Skeletal muscle tissue (tissue), 3 donors: ENCODE measurements at regions not wholly inside any gene's neighbourhood (a gene's known extent, or its start where the extent isn't known, plus 50 kb on each side); places are given as distances from the start of the nearest gene placed in this dataset.

Source experiments
- H3K27ac ChIP-seq: one replicate; pipeline ENCODE4 v1.7.0; 2013; ENCODE audit warnings: mild to moderate bottlenecking, low read depth, low read length, inconsistent platforms
- H3K27me3 ChIP-seq, 3 donors: one replicate each; pipeline ENCODE4 v1.7.0; 2013; ENCODE audit warnings: low read length in 3 of 3; ENCODE audit not compliant: control insufficient read depth in 3 of 3, insufficient read depth in 3 of 3
- H3K36me3 ChIP-seq, 3 donors: one replicate each; pipeline ENCODE4 v1.7.0; 2013; ENCODE audit warnings: low read length in 3 of 3; ENCODE audit not compliant: control insufficient read depth in 3 of 3, insufficient read depth in 3 of 3
- H3K4me1 ChIP-seq, 3 donors: one replicate each; pipeline ENCODE4 v1.7.0; 2013; ENCODE audit warnings: low read length in 3 of 3, mild to moderate bottlenecking in 3 of 3; ENCODE audit not compliant: control insufficient read depth in 3 of 3, insufficient read depth in 3 of 3
- H3K4me3 ChIP-seq, 3 donors: one replicate each; pipeline ENCODE4 v1.7.0; 2013; ENCODE audit warnings: low read length in 3 of 3
- H3K9ac ChIP-seq, 3 donors: one replicate each; pipeline ENCODE4 v1.7.0; 2013; ENCODE audit warnings: low read length in 3 of 3, mild to moderate bottlenecking in 3 of 3, moderate library complexity in 2 of 3, low read depth in 1 of 3
- H3K9me3 ChIP-seq, 3 donors: one replicate each; pipeline ENCODE4 v1.7.0; 2013; ENCODE audit warnings: low read length in 3 of 3; ENCODE audit not compliant: control insufficient read depth in 3 of 3
- donor health status: Osteomylitis.

GRCh38 chr3:127135241-127136023, 57.5 kb upstream of the PRR23E start:
- Histone ChIP-seq H3K27me3 (peaks cover 6 to 28% (median 18%) of the 10 kb centered on the region in 3 donors), H3K36me3 (no peaks in the 10 kb centered on the region), H3K9me3 (no peaks in the 10 kb centered on the region), H3K27ac (peak overlapping the region; percentile 37), H3K9ac (peak overlapping the region; percentile 3 to 70 (median 46)), H3K4me1 (peaks cover 37 to 65% (median 51%) of the 10 kb centered on the region in 3 donors), H3K4me3 (peak overlapping the region; percentile 44 to 70 (median 66))

- H3K4me1 ChIP-seq = peaks cover 37 to 67% (median 51%) of the 10 kb centered on the region in 3 donors
- peak overlapping the region in 1 of 3 donors; percentile 66 for H3K4me3 ChIP-seq
- peak overlapping the region in 2 of 3 donors; percentile 46 to 70 for H3K9ac ChIP-seq
- peak overlapping the region; percentile 37 for H3K27ac ChIP-seq
- no peaks in the 10 kb centered on the region for H3K9me3 ChIP-seq
- peaks cover 6 to 28% (median 18%) of the 10 kb centered on the region in 3 donors for H3K27me3 ChIP-seq
- H3K36me3 ChIP-seq = no peaks in the 10 kb centered on the region
Observed at GRCh38 chr3:127136024-127136600, 56.8 kb upstream of the PRR23E start.

GRCh38 chr3:127136706-127137105, 56.2 kb upstream of the PRR23E start:
- Histone ChIP-seq H3K27me3 (peaks cover 1 to 22% (median 13%) of the 10 kb centered on the region in 3 donors), H3K4me3 (no peak overlapping the region), H3K4me1 (peaks cover 37 to 73% (median 51%) of the 10 kb centered on the region in 3 donors), H3K9me3 (no peaks in the 10 kb centered on the region), H3K9ac (no peak overlapping the region), H3K27ac (peak overlapping the region; percentile 19), H3K36me3 (no peaks in the 10 kb centered on the region)

- Histone ChIP-seq H3K4me3 (no peak overlapping the region), H3K27me3 (peaks cover 0 to 19% (median 13%) of the 10 kb centered on the region in 3 donors), H3K4me1 (peaks cover 37 to 77% (median 51%) of the 10 kb centered on the region in 3 donors), H3K9ac (no peak overlapping the region), H3K27ac (no peak overlapping the region), H3K9me3 (no peaks in the 10 kb centered on the region), H3K36me3 (no peaks in the 10 kb centered on the region)
Observed at GRCh38 chr3:127137113-127137512, 55.8 kb upstream of the PRR23E start.

- H3K9me3 ChIP-seq = no peaks in the 10 kb centered on the region
- H3K4me1 ChIP-seq = peaks cover 37 to 79% (median 51%) of the 10 kb centered on the region in 3 donors
- peak overlapping the region; percentile 85 for H3K27ac ChIP-seq
- peak overlapping the region in 2 of 3 donors; percentile 4 to 41 for H3K4me3 ChIP-seq
- H3K36me3 ChIP-seq = no peaks in the 10 kb centered on the region
- peak overlapping the region; percentile 33 to 74 (median 68) for H3K9ac ChIP-seq
- peaks cover 0 to 16% (median 13%) of the 10 kb centered on the region in 3 donors for H3K27me3 ChIP-seq
Observed at GRCh38 chr3:127137757-127138536, 55.0 kb upstream of the PRR23E start.

- H3K4me3 ChIP-seq = no peak overlapping the region
- peaks cover 32 to 67% (median 40%) of the 10 kb centered on the region in 3 donors for H3K4me1 ChIP-seq
- no peaks in the 10 kb centered on the region for H3K36me3 ChIP-seq
- peaks cover 0 to 7% (median 2%) of the 10 kb centered on the region in 3 donors for H3K27me3 ChIP-seq
- peak overlapping the region; percentile 85 for H3K27ac ChIP-seq
- H3K9me3 ChIP-seq = no peaks in the 10 kb centered on the region
- peak overlapping the region in 2 of 3 donors; percentile 21 to 74 for H3K9ac ChIP-seq
Observed at GRCh38 chr3:127139601-127140500, 53.1 kb upstream of the PRR23E start.

GRCh38 chr3:127140501-127141460, 52.1 kb upstream of the PRR23E start:
- Histone ChIP-seq H3K27me3 (peaks cover 0 to 3% (median 0%) of the 10 kb centered on the region in 3 donors), H3K36me3 (no peaks in the 10 kb centered on the region), H3K9me3 (no peaks in the 10 kb centered on the region), H3K4me3 (no peak overlapping the region), H3K4me1 (peaks cover 25 to 58% (median 33%) of the 10 kb centered on the region in 3 donors), H3K9ac (no peak overlapping the region), H3K27ac (no peak overlapping the region)

- H3K27ac ChIP-seq = peak overlapping the region; percentile 44
- no peak overlapping the region for H3K9ac ChIP-seq
- H3K4me3 ChIP-seq = no peak overlapping the region
- no peaks in the 10 kb centered on the region for H3K36me3 ChIP-seq
- peaks cover 16 to 44% (median 22%) of the 10 kb centered on the region in 3 donors for H3K4me1 ChIP-seq
- H3K9me3 ChIP-seq = no peaks in the 10 kb centered on the region
- peaks cover 0 to 3% (median 0%) of the 10 kb centered on the region in 3 donors for H3K27me3 ChIP-seq
Observed at GRCh38 chr3:127141921-127142730, 50.8 kb upstream of the PRR23E start.
